ENCODE measurements at regions not wholly inside any gene's neighbourhood (a gene's known extent, or its start where the extent isn't known, plus 50 kb on each side); places are given as distances from the start of the nearest gene placed in this dataset.
"Not testable (repeated sequence)": the region's sequence is repeated elsewhere in the genome, so short reads cannot be mapped to it uniquely, and the experiment has no call there.

GRCh38 chr5:82422001-82422740, 144.0 kb upstream of the RPS23 start:
- in situ Hi-C loops (cut with HindIII; ENCODE audit: low pct_ligation_motif_present, low sequenced_read_pairs): no loop called here
- Histone ChIP-seq H3K4me3 (ENCODE audit: low read depth, low read length) (no peak overlapping the region), H3K27me3 (replicated peaks) (no peaks in the 10 kb centered on the region), H3K27ac (no peak overlapping the region), H3K36me3 (replicated peaks) (no peaks in the 10 kb centered on the region)
- no peak for TF ChIP-seq CTCF (IDR thresholded peaks at IDR 0.05; ENCODE audit: low read depth, low read length, missing control alignments)
- no peak for DNase-seq

DNA sequence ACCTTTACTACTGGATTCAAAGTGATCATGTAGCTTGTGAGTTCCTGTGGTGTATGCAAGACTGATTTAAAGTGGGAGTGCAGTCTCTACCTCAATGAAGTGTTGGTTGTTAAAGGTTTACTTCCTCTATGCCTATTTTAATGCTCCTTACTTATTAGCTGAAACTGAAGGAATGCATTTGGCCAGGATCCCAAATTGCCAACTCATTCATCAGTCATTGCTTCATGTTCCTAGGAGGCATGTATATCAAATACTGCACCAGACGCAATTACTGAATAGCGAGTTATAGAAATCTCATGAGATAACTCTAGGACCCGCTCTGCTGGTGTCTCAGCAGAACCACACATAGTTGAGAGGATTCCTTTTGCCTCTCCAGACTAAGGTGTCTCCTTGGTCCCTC, 143.0 kb upstream of the RPS23 start:
- no peaks in the 10 kb centered on the region for H3K27me3 ChIP-seq (replicated peaks)
- H3K4me3 ChIP-seq (ENCODE audit: low read depth, low read length): no peak overlapping the region
- TF ChIP-seq CTCF (IDR thresholded peaks at IDR 0.05; ENCODE audit: low read depth, low read length, missing control alignments): peak; percentile 64
- in situ Hi-C loops (cut with HindIII; ENCODE audit: low pct_ligation_motif_present, low sequenced_read_pairs): no loop called here
- H3K36me3 ChIP-seq (replicated peaks): no peaks in the 10 kb centered on the region
- peak; percentile 96 for DNase-seq
- peak overlapping the region; percentile 66 for H3K27ac ChIP-seq

DNA sequence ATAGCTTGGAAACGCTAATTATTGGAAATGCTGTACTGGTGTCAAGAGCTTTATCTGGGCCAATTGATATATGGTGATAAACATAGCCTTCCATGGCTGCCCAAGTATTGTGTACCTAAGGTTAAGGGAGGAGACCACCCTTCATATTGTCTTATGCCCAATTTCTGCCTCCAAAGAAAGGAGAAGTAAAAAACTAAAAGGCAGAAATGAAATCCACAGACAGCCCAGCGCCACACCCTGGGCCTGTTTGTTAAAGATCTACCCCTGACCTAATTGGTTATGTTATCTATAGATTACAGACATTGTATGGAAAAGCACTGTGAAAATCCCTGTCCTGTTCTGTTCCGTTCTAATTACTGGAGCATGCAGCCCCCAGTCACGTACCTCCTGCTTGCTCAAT, 142.4 kb upstream of the RPS23 start:
- H3K36me3 ChIP-seq (replicated peaks); H3K27me3 ChIP-seq (replicated peaks); in situ Hi-C loops (cut with HindIII; ENCODE audit: low pct_ligation_motif_present, low sequenced_read_pairs); DNase-seq; H3K27ac ChIP-seq; H3K4me3 ChIP-seq (ENCODE audit: low read depth, low read length): not testable (repeated sequence)

DNA sequence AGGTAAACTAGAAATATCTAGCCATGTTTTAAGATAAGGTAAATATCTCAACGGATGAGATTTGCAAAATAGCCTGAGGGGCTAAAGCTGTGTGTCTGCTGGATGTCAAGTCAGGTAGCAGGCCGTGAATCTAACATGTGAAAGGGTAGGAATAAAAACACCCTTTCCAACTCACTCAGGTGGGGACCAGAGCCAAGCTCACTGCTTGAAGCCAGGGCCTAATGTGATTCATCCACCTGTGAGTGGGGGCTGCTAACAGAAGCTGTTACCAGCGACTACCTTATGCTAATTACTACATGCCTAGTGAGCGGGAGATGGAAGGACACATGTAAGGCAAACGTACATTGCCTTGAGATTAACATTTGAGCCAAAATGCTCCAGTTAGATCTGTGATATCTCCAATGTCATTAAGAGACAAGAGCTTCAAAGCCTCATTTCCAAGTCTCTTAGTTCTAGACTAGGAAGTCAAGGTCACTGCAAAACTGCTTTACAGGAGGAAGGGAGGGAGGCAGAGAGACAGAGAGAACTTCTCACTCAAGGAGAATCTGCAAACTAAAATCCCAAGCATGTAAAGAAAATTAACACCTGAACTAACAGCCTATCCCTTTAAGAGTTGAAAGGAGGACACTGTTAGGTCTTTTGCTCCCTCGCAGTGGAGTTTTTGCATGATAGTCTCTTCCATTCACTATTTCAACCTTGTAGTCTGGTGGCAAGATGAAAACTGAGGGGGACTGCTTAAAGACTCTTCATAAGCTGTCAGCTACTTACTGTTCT, 141.6 kb upstream of the RPS23 start:
- no peak overlapping the region for H3K4me3 ChIP-seq (ENCODE audit: low read depth, low read length)
- in situ Hi-C loops (cut with HindIII; ENCODE audit: low pct_ligation_motif_present, low sequenced_read_pairs): no loop called here
- no peak overlapping the region for H3K27ac ChIP-seq
- H3K36me3 ChIP-seq (replicated peaks): no peaks in the 10 kb centered on the region
- H3K27me3 ChIP-seq (replicated peaks): no peaks in the 10 kb centered on the region
- no peak for TF ChIP-seq CTCF (IDR thresholded peaks at IDR 0.05; ENCODE audit: low read depth, low read length, missing control alignments)
- no peak for DNase-seq

- no peak for TF ChIP-seq CTCF (IDR thresholded peaks at IDR 0.05; ENCODE audit: low read depth, low read length, missing control alignments)
- Histone ChIP-seq H3K36me3 (replicated peaks) (no peaks in the 10 kb centered on the region), H3K27me3 (replicated peaks) (no peaks in the 10 kb centered on the region), H3K27ac (peak overlapping the region; percentile 36), H3K4me3 (ENCODE audit: low read depth, low read length) (no peak overlapping the region)
- DNase-seq: no peak
- in situ Hi-C loops (cut with HindIII; ENCODE audit: low pct_ligation_motif_present, low sequenced_read_pairs): no loop called here
Observed at GRCh38 chr5:82418608-82418950, 140.4 kb upstream of the RPS23 start.

DNA sequence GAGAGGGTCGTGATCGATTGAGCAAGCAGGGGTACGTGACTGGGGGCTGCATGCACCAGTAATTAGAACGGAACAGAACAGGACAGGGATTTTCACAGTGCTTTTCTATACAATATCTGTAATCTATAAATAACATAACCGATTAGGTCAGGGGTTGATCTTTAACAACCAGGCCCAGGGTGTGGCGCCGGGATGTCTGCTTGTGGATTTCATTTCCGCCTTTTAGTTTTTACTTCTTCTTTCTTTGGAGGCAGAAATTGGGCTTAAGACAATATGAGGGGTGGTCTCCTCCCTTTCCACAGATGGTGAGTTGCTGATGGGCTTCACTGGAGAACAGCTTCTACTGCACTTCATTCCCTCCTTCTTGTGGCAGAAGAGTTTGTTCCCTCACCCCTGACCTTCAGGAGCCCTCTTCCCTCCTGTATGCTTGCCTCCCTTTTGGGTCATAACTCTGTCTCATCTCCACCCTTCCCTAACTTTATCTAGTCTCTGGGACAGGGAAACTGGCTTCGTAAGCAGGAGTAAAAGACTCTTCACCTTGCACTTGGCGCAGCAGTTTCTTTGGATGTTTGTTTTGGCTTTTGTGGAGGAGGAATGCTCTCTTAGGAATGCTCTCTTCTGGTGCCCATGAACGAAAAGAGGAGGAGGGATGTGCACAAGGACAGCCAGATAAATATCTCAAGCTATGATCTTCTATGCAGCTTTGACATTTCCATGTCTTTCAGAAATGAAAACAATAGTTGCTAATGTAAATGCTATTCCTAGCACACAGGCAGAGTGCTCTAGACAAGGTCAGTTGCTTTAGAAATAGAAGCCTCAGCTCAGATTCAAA, 139.8 kb upstream of the RPS23 start:
- in situ Hi-C loops (cut with HindIII; ENCODE audit: low pct_ligation_motif_present, low sequenced_read_pairs): no loop called here
- DNase-seq: peak; percentile 34
- TF ChIP-seq CTCF (IDR thresholded peaks at IDR 0.05; ENCODE audit: low read depth, low read length, missing control alignments): no peak
- no peaks in the 10 kb centered on the region for H3K27me3 ChIP-seq (replicated peaks)
- no peaks in the 10 kb centered on the region for H3K36me3 ChIP-seq (replicated peaks)
- peak overlapping the region; percentile 36 for H3K27ac ChIP-seq
- no peak overlapping the region for H3K4me3 ChIP-seq (ENCODE audit: low read depth, low read length)
